Fibroblast of pulmonary artery (primary cell): ENCODE measurements at regions not wholly inside any gene's neighbourhood (a gene's known extent, or its start where the extent isn't known, plus 50 kb on each side); places are given as distances from the start of the nearest gene placed in this dataset.

Experiments used
- DNase-seq: peaks from one replicate; pipeline ENCODE4 v3.0.0-alpha.2; 2010; ENCODE audit warnings: low read depth
- H3K4me3 ChIP-seq: replicated peaks from 2 replicates; pipeline ENCODE4 v1.5.1; 2011; ENCODE audit warnings: low read depth, mild to moderate bottlenecking, control low read depth, low read length, moderate library complexity
- TF ChIP-seq, protein P1 (sequence below): IDR thresholded peaks from 2 replicates; pipeline ENCODE4 v1.5.1; 2011; ENCODE audit warnings: mild to moderate bottlenecking, control low read depth, low read length, inconsistent platforms; ENCODE audit errors: missing control alignments

DNA sequence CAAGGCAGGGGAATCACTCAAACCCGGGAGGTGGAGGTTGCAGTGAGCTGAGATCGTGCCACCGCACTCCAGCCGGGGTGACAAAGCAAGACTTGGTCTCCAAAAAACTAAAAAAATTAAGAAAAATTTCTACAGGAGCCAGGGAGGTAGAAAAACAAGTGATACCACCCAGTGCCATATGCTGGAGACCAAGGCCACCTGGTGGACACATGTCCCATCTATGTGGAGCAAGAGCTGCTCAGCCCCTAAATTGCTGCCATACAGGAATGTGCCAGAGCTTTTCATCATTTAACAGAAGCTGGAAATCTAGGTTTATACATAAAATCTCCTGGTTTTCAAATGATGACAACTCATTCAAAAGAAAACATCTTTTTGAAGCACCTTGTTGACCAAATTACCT lies 61.4 kb upstream of the ELK3 start:
- TF ChIP-seq, protein P1, sequence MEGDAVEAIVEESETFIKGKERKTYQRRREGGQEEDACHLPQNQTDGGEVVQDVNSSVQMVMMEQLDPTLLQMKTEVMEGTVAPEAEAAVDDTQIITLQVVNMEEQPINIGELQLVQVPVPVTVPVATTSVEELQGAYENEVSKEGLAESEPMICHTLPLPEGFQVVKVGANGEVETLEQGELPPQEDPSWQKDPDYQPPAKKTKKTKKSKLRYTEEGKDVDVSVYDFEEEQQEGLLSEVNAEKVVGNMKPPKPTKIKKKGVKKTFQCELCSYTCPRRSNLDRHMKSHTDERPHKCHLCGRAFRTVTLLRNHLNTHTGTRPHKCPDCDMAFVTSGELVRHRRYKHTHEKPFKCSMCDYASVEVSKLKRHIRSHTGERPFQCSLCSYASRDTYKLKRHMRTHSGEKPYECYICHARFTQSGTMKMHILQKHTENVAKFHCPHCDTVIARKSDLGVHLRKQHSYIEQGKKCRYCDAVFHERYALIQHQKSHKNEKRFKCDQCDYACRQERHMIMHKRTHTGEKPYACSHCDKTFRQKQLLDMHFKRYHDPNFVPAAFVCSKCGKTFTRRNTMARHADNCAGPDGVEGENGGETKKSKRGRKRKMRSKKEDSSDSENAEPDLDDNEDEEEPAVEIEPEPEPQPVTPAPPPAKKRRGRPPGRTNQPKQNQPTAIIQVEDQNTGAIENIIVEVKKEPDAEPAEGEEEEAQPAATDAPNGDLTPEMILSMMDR = no peak
- no peak for DNase-seq
- H3K4me3 ChIP-seq = no peak overlapping the region

DNA sequence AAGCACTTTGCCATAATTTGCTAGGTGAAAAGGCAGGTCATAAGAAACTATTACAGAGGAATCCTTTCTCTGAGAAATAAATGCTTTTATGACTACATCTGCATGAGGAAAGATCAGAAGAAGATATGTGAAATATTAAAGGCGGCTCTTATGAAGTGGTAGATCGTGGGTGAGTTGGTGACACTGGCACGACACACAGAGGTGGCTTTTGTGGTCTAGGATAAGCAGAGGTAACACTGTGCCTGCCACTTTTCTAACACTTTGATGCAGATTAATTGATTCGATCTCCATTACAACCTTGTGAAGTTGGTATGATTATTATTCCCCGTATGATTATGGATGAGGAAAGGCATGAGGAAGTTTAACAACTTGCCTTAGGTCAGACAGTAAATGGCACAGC lies 60.0 kb upstream of the ELK3 start:
- no peak for DNase-seq
- H3K4me3 ChIP-seq = no peak overlapping the region
- TF ChIP-seq, protein P1 = no peak

DNA sequence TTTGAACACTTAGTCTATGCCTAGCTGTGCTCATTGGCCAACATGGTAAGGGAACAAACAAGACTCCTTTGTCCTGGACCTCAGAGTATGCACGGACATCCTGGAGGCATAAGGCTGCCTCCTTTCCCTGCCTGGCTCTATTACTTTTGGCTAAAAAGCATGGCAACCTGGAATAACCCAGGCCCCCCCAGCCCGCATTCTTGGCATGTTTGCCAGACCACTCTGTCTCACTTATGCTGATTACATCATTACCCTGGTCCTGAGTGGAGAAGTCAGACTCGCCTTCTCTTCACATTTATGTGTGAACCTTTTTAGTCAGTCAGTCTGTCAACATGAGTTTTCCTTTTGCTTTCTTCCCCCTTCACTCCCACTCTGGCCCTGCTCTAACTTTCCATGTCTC lies 58.0 kb upstream of the ELK3 start:
- TF ChIP-seq, protein P1 = no peak
- H3K4me3 ChIP-seq = no peak overlapping the region
- peak; percentile 69 for DNase-seq

DNA sequence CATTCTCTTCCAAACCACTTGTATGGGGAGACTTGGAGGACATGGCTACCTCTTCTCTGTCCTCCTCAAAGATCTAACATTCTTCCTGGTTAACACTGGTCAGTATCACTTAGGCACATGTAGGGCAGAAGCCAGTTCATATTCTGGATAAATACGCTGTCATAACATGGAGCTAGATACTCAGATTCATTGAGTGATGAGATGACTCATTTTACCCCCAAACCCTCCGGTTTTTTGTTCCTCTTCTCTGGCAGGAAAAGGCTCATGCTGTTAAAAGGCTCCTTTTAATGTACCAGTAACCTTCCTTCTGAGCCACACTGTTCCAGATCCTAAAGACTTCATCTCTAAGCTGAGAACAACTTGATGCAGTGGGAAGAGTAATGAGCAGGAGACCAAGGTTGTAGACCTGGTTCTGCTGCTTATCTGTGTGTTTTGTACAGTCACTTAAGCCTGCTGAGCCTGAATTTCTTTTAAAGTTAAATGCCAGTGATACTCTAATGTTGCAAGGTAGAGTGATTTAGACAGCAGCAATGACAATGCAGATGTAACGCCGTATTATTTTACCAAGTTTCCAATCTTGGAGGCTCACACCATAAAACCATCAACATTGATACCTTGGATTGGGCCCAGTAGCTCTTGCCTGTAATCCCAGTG lies 57.3 kb upstream of the ELK3 start:
- no peak for DNase-seq
- TF ChIP-seq, protein P1 = no peak
- H3K4me3 ChIP-seq = no peak overlapping the region

DNA sequence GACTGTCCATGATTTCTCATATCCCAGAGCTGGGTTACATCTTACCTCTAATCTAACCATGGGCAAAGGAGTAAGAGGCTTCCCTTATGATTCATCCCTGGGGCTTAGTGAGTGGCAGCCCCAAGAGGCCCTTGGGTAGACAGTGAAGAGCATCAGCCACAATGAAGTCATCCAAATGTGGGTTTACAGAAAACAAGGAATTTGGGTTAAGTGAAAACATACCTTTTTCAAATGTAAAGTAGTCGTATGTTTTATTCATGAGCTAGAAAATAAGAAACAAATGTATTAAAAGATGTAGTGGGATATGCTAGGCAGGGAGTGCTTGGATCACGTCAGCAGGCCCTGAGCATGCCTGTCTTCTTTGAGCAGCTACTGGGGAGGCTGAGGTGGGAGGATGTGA lies 54.0 kb upstream of the ELK3 start:
- H3K4me3 ChIP-seq = no peak overlapping the region
- TF ChIP-seq, protein P1 = no peak
- peak; percentile 23 for DNase-seq

DNA sequence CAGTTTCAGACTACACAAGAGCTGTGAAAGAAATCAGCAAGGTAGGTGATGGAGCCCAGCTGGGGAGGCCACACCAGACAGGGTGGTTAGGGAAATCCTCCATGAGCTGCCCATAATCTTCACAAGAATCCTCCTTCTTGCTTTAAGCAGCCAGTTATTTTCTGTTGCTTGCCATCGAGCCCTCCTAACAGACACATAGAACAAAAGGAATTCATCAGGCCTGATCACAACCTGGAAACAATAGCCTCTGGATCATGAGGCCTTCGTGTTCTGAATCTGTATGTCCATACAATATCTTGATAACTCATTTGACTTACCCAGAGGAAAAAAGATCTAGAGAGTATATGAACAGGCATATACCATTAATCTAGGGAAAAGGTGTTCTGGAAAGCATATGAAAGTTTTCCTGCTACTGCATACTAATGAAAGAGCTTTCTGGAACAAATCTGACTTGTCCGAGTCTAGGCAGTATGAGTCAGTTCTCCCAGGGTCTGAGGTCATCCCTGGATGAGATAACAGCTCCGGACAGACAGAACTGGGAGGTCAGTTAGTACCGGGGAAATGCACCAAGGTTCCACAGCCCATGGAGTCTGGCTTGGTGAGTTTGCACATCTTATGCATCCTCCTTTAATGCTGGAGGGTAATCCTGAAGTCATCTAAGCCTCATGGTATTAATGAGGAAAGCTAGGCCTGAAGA lies 52.8 kb upstream of the ELK3 start:
- TF ChIP-seq, protein P1 = no peak
- peak; percentile 62 for DNase-seq
- H3K4me3 ChIP-seq = no peak overlapping the region

DNA sequence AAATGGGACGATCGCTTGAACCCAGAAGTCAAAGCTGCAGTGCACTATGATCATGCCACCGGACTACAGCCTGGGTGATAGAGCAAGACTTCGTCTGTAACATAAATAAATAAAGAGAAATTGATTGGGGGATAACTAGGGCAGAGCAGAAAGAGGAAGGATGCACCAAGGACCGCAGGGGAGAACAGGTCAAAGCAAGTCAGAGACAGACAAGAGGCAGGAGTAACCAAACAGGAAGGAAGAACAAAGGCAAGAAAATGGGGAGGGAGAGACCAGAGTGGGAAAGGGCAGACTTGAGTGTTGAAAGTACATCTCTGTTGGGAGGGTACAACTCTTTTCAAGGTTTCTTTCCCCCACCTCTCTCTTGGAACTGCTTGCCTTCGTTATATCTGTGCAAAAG lies 50.8 kb upstream of the ELK3 start:
- DNase-seq = no peak

More for the DNA sequence above, 50.8 kb upstream of the ELK3 start:
- no peak overlapping the region for H3K4me3 ChIP-seq
- TF ChIP-seq, protein P1 = no peak
